ENCODE measurements at regions not wholly inside any gene's neighbourhood (a gene's known extent, or its start where the extent isn't known, plus 50 kb on each side); places are given as distances from the start of the nearest gene placed in this dataset.

DNA sequence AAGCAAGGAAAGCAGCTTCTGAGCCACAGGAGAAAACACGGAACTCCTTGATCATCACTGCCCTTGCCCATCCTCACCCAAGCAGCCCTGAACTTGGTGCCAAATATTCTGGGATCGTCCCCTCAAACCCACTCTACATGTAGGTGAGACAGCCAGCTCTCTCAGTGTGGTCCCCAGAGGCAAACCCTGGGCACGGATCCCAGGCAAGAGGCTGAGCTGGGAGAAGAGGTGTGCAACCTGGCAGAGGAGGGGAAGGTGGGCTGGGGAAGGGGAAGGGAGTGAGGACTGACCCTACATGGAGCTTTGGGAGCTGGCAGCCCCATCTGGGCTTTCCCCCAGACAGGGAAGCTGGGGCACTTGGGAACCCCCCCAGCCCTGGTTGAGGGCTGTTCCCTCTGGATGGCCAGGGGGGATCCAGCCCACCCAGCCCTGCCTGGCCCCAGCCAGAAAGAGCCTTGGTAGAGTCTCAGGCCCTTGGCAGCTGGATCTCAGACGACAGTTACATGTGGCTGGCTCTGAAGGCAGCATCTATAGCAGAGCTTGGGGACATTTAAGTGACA is 186.2 kb upstream of the CST7 start:
- DNase-seq, result no peak

DNA sequence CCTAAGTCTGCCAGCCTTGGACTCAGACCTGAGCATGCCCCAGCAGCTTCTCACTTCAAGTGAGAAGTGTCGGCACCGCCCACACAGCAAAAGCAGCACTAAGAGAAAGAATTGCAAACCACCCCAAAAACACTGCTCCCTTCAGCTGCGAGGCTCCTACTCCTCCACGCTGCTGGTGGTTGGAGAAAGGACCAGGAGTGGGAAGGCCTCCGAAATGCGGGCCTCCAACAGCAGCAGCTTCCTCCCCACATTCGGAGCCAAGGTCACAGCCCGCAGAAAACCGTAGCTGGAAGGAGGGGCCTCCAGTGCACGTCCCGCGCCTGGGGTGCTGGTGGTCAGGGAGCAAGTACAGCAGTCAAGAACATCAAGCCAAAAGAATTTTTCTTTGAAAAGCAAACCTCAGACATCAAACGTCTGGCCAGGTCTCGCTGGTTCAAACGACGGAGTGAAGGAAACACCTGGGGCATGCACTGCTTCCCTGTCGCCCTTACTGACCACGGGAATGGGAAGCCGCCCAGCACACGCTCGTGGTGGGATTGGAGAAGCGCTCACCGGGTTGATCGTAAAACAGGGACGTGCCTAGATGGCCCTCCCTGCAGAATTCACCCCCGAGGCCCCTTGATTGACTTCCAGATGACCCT is 185.6 kb upstream of the CST7 start:
- DNase-seq, result no peak

DNA sequence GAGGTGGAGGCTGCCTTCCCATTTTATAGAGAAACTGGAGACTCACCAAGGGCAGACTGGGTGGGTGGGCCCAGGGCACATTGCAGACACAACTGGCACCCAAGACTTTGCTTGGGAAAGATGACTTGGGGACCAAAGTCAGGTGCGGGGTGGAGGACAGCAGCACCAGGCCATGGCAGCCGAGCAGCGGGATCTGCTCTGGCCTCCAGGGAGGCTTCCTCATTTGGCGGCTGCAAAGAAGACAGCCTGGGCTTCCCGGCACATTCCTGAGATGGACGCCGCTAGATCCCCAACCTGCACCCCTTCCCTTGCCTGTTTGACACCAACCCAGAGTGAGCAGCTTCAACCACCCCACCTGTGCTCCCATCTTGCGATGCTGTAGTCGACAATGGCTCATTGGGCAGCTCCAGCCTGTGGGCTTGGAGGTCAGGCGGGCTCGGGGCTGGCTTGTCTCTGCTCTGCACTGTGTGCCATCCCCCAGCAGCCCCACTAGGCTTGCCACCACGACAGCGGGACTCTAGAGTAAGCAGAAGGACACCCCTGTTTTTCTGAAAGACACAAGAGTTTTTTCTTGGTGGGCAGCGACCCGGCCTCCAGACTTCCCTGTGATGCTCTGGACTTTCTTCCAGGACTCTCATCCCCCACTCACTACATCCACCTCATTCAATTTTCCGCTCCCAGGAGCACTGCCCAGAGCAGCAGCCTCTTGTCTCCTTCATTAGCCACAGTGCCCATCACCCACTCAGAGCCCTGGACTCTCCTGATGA is 184.9 kb upstream of the CST7 start:
- DNase-seq, result no peak

DNA sequence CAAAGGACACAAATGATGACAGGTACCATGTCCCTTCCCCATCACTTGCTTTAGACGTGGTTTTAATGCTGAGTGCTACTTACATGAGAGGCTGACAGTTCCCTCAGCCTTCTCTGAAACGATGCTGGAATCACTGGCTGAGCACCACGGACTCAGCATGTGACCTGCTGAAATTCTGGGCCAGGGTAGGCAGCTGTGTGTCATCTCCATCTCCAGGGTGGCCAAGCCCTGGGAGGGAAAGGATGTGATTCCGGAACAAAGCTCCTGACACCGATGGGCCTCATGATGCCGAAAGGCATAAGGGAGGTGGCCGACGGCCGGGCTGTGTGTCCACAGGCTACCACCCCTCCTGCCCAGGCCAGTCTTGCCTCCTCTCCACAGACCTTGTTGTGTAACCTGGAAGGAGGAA is 184.3 kb upstream of the CST7 start:
- no peak for DNase-seq

DNA sequence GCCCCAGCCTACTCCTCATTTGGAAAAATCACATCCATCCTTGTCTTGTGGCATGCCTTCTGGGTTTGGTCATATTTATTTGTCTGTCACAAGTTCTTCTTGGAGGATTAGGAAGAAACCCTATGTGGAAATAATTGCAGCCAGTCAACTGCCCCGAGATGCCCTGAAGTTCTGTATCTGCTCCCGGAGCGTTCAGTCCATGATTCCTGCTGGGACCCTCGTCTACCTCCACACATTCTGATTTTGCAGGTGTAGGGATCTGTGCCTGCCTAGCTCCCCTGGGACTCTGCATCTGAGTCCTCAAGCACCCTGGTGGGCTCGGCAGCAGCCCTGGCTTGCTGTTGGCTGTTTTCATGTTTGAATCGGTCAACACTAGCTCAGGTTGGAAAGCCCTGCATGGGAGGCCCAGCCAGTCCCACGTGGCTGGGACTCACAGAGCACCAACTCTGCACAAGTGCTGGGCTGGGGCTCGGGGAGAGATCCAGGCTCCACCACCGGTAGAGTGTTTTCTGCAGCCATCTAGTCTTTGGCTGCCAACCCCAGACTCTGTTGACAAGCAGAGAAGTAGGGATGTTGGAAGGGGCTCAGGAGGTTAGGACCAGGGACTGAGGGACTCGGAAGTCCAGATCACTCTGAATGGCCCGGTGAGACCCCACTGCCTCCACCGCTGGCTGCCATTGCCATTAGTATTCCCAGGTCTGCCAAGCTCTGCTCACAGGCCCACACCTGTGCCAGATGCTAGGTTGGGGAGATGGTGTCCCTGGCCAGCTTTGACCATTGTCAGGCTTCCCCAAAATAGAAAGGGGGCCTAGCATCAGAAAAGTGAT is 183.5 kb upstream of the CST7 start:
- DNase-seq, result no peak

DNA sequence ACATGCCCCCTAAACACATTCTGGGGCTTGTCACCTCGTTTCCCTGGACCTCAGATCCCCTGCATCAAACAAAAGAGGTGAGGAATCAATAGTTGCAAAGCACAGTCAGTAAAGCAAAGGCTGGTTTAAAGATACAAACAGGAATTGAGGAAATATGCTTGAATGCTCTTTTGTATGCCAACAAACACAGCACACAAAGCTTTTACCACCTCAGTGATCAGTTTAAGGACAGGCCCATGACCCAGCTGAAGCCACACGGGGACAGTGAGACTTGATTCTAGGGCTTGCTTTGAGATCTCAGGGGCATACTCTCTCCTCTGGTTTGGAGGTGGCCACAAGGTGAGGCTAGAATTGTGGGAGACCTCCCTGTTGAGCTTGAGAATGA is 182.9 kb upstream of the CST7 start:
- no peak for DNase-seq

DNA sequence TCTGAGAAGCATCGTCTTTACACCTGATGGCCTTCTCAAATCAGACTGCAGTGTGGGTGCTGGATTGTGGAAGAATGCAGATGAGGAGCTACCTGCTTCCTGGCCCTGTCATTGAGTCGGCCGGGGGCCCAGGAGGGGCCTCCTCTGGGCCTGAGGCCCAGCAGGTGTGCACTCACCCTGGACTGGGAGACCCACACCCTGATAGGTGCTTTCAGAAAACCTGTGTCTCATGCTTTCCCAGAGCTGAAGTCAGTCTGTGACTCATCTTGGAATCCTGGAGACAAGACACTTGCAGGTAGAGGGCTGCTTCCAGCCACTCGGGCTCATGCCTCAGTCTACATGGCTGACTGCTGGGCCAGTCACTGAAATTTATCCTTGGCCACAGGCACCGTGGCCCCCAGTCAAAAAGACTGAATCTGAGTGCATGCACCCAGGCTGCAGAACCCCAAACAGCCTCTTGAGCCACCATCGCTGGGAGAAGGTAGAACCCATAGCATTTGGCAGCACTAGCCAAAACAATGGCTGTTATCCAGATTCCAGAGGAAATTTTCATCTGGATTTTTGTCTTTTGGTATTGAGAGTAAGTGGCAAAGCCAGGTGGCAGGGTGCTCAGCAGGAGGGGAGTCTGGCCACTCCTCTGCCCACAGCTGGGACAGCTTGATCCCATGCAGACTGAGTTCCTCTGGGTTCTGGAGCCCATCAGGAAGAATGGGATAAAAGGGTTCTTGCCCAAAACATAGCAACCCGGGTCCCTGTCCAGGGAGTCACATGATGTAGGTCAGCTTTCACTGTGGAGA is 182.0 kb upstream of the CST7 start:
- no peak for DNase-seq

DNA sequence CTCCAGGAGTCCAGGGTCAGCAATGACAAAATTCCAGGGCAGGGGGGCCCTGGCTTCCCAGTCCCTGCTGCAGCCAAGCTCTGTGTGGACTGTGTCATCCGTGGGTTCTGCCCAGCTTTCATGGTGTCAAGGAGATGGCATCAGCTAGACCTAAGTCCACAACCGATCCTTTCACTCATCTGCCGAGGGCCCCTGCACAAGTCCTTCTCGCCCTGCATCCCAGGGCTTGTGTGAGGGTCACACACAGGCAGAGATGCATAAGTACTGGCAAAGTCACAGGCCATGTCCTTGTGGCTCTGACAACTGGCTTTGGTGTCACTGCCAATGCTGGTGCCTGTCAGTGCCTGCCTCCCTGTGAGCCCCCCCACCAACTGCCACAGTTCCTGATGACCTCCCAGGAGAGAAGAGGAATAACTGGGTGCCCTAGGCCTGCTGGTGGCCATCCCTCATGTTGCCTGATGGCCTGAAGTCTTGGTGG is 181.4 kb upstream of the CST7 start:
- no peak for DNase-seq

DNA sequence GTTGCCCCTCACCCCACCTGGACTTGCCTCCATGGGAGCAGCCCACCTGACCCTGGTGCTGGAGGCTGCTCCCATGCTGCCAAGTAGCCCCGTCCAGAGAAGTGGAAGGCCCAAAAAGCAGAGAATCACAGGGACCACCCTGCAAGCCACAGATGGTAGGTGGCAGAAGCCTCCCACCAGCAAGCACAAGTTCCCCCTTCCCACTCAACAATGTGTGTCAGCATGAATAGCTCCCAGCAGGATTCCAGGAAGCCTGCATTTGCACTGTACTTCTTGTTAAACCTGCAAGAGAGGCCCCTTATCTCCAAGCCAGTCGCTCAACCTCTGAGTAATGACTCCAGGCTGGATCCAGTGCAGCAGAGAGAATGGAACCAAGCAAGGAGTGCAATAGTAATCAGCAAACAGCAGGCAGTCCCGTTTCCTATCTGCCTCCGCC is 180.8 kb upstream of the CST7 start:
- DNase-seq, result no peak

DNA sequence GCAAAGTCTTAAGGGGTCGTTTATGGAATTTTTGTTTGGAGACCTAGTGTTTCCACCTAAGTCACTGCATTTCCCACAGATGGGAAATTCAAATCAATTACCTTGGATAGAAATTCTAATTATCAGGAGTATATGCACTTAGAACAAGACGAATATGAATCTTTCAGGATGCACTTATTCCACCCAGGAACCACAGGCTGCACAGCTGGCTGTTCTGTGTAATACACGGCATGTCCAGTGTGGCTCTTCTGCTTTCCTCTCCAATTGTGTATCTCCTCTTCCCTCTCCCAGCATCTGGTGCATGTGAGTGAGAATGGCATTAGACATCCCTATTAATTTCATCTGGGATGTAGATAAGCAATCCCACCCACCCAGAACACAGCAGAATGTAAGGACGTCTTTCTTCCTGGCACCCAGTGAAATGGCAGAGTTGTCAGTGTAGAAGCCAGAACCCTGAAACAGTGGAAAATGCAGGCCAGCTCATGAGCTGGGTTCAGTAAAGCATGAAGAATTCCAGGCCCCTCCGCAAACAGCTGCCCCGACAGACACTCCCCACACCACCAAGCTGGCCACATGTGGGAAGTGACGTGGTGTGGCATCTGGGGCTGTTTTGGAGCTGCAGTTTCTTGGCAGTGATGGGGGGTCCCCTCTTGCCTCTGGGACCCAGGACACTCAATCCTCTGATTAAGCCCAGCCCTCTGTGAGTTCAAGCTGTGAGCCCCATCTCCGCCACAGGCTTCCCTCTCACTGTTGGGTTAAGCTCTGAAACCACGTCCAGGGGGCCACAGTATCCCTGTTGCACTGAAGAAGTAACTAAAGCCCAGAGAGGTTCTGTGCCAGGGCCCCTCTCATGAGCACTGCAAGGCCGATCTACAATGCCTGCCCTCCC is 180.1 kb upstream of the CST7 start:
- no peak for DNase-seq

DNA sequence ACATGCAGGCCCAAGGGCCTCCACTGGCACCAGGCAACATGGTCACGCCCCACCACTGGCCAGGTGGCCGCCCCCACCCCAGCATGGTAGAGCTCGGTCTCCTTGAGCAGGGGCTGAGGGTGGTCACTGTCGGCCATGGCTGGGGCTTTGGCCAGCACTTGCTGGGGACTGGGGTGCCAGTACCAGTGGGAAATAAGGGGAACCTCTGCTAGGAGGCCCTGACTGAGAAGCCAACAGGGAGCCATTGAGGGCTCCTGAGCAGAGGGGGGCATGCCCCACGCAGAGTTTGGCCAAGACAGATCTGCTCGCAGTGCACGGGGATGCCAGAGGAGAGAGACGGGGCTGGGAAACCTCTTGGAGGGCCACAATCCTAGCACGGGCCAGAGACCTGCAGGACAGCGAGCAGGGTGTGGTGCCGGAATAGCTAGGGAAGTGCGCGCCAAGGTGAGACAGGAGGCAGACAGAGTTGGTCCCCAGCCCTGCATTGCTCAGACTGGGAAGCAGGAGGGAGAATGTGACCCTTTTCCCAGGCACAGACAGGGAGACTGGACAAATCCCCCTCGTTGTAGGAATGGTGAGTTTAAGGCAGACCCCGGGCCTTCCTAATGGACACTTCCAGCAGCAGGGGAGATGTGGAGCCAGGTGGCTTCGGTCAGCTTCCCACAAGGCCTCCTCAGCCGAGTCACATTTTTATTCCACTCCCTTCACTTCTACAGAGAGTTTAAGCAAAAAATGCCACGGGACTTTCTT is 179.0 kb upstream of the CST7 start:
- no peak for DNase-seq

DNA sequence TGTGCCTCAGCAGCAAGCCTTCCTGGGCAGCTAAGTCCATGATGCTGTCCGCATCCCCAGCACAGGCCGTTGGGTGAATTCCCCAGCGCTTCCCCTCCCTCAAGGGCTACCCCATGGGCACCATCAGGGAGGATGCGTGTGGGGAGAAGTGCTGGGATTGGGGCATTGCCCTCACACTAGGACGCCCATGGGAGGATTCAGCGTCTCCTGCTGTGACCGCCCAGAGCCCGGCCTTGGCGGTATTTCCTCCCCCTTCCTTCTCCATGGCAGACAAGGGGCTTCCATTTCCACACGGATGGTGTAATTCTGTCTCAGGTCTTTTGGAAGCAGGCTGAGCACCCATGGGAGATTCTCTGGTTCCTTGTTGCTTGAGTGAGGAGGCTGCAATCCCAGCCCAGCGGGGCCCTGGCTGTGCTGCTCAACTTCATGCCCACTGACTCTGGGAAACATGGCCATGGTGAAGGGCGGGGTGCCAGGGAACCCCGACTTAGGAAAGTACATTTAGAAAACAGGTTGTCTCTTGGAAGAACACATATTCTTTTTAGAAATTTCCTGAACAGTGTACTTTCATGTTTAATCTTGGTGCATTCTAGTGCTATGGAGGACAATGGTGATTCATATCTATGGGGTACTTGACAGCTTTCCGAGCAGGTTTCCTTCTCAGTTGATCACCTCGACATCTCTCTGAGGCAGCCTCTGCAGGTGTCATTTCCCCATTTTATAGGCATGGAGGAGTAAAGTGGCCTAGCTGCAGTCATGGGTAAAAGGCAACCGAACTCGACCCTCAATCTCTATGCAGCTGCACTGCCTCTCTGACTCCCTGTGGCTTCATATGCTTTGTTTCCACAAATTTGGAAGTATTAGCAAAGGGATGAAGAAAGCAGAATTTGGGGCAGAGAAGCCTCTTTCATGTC is 178.2 kb upstream of the CST7 start:
- DNase-seq, result no peak

DNA sequence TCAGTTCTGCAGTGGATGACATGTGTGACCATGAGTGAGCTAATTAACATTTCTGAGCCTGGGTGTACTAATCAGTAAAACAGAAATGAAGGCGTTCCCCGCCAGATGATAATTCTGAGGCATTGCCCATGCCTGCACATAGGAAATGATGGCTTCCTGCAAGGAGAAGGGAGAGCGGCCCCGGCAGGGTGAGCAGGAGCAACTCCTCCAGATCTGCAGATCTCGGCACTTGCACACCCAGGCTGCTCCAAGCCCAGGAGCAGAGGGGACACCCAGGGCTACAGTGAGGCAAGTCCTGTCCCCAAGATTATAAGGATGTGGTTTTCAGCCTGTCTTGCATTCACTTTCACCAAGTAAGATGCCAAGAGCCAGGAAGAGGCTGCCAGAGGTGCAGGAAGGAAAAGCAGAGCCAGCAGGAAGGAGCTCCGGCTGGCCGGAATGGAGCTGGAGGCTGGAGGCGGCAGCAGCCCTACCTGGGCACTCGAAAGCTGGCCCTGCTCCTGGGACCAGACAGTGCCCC is 177.5 kb upstream of the CST7 start:
- DNase-seq, result no peak

DNA sequence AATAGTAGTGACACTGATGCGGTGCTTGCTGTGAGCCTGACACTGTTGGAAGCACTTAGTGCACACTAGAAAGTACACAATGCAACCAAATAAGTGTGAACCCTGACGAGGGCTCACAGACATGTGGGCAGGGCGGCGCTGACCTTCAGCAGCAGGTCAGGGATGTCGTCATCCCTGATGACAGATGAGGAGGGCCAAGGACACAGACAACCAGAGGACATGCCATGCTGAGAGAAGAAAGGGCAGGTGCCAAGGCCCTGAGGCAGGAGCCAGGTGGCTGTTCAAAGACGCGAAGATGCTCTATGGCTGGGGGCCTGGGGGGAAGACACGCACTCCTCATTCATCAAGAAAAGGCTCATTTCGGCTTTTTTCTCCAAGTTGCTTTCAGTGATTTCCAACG is 176.4 kb upstream of the CST7 start:
- DNase-seq, result no peak

DNA sequence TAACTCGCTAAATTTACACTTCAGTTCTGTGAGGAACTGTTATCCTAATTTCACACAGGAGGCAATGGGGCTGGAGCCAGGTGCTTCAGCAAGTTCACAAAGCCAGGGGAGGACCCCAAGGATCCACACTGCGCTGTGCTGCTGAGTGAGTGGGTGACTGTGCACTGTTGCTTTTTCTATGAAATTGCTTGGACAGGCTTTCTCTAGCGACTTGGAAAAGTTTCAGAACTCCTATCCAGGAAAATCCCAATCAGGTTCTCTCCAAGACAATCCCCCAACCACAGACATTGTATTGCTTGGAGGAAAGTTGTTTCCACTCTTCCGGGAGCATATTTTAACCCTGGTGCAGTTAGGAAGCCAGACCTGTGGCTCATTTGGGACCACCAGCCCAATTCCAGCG is 175.9 kb upstream of the CST7 start:
- peak; percentile 50 for DNase-seq

DNA sequence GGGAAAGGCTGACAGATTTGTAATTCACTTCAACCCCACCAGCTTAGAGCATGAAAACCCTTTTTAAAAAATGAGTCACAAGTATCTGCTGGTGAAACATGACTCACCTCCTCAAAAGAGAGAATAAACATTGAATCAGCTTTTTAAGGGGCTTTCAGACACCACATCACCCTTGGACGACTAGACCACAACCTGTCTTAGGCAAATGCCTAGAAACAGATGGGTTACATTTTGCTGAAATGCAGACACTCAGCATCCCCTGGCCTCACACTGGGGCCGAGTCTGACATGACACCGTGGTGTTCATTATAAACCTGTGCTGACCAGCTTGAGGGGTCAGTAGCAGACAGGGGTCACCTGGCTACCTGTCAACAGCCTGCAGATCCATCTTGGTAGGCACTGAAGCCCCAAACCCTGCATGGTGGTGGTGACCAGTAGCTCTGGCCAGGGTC is 175.3 kb upstream of the CST7 start:
- DNase-seq, result no peak

DNA sequence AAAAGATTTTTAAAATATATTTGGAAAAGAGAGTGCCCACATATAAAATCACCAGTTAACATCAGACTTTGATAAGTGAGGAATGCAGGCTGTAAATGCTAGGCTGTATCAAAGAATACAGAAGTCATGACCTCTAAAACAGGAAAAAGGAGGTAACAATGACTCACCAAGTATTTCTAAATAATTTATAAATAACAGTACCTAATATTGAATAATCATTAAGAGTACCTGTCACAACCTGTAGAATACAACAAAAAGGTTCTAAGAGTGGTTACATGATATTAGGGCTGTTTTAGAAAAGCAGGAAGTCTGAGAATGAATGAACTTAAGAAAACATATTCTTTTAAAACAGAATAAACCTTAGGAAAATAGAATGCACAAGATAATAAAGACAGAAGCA is 173.1 kb upstream of the CST7 start:
- no peak for DNase-seq

DNA sequence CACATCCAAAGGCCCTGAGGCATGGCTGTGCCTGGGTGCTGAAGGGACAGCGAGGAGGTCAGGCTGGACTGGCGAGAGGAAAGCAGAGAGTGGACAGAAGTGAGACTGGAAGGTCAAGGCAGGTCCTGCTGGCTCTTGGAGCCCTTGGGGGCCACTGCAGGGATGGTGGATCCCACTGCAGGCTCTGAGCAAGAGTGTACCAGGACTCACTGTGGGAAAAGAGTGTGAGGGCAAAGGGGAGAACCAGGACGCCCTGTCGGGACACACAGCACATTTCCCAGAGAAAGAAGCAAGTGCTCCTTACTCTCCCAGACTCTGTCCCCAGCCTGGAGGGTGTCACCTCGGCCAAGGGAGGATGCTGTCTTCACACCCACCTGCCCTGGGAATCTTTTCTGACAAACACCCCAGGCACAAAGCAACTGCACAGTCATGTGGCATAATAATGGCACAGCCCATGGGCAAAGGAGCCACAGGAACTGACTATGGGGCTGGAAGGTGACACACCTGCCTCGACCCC is 172.3 kb upstream of the CST7 start:
- no peak for DNase-seq

Measured in muscle of arm (tissue), 1 donor.